Bronchial epithelial cell (primary cell): ENCODE measurements at regions not wholly inside any gene's neighbourhood (a gene's known extent, or its start where the extent isn't known, plus 50 kb on each side); places are given as distances from the start of the nearest gene placed in this dataset.

Experiments
- DNase-seq: peaks from one replicate; pipeline ENCODE4 v3.0.0-alpha.2; 2010; ENCODE audit warnings: low read depth
- FAIRE-seq: peaks from 2 replicates; lab custom pipeline; 2011; peaks lifted over from hg19 to GRCh38; lab: Jason Lieb, UNC
- H3K27me3 ChIP-seq: 2 replicates; pipeline ENCODE4 v1.5.1; 2011; ENCODE audit warnings: low read length; ENCODE audit not compliant: control insufficient read depth, insufficient read depth
- H3K36me3 ChIP-seq: 2 replicates; pipeline ENCODE4 v1.5.1; 2011; ENCODE audit warnings: low read length; ENCODE audit not compliant: control insufficient read depth, insufficient read depth
- H3K4me3 ChIP-seq: 2 replicates; pipeline ENCODE4 v1.5.1; 2011; ENCODE audit warnings: mild to moderate bottlenecking, low read depth, low read length, control low read depth
- CTCF ChIP-seq: IDR thresholded peaks from 2 replicates; pipeline ENCODE4 v1.5.1; 2011; ENCODE audit warnings: mild to moderate bottlenecking, moderate library complexity, low read length, control low read depth, inconsistent platforms; ENCODE audit not compliant: insufficient read depth, severe bottlenecking

- Histone ChIP-seq H3K27me3 (peaks cover 4% of the 10 kb centered on the region), H3K4me3 (no peak overlapping the region), H3K36me3 (no peaks in the 10 kb centered on the region)
- no peak for TF ChIP-seq CTCF
- DNase-seq, result no peak
- FAIRE-seq, result no peak
Measured at GRCh38 chr20:24040896-24041459, 52.4 kb upstream of the GGTLC1 start.

- FAIRE-seq (no peak), DNase-seq (no peak)
- no peak for TF ChIP-seq CTCF
- Histone ChIP-seq H3K27me3 (peaks cover 4% of the 10 kb centered on the region), H3K36me3 (no peaks in the 10 kb centered on the region), H3K4me3 (no peak overlapping the region)
Measured at GRCh38 chr20:24039196-24039595, 50.6 kb upstream of the GGTLC1 start.
